HG02973 (cell line): ENCODE measurements at regions not wholly inside any gene's neighbourhood (a gene's known extent, or its start where the extent isn't known, plus 50 kb on each side); places are given as distances from the start of the nearest gene placed in this dataset.

Experiments used
- ATAC-seq: cut with Tn5 transposase; IDR thresholded peaks from one replicate; pipeline ENCODE4 v1.9.1; 2021; ENCODE audit warnings: moderate library complexity; ENCODE audit not compliant: unreplicated experiment

DNA sequence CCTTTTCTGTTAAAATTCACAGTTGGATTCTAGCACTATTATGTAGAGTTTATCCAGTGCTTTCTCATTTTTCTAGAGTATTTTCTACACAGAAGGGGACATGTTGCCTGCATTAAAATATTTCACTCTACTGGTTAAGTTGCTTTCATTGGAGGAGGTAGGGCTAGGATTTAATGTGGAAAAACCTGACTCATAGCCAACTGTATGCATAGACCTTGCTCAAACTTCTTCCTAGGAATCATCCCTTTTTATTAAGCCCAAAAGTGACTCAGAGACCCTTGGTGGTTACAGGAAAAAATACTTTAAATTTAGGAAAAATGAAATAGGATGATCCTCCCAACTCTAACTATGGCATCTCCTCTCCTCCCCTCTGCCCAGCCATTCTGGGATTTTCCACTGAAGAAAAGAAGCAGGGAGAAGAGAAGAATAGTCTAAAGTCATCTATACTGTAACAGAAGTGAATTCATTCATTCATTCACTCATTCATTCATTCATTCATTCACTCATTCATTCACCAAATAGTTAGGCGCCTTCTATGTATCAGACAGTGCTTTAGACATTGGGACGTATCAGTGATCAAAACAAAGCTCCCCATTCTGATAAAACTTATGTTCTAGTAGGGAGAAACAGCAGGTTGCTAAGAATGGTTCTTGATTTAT, 109.0 kb upstream of the HTR2A start:
- no peak for ATAC-seq

- no peak for ATAC-seq
These were observed 107.7 kb upstream of the HTR2A start for GRCh38 chr13:47004540-47004939.

DNA sequence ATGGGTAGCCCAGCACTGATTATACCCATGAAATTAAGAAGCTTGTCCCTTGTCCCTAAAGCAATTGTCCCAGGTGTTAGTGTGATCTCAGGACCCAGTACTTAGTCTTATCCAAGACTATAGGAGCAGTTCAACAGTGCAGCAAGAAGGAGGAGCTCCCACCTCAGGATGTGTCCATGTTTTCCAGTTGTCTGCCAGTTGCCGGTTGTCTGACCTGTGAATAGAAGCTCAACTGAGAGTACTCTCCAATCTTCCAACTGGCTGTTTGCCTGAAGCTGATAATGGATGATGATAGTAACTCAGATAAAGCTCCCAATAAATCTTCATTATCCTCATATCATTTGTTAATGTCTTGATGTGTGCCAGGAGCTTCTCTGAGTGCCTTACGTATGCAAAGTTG, 107.2 kb upstream of the HTR2A start:
- ATAC-seq, result no peak

- no peak for ATAC-seq
These were observed 103.3 kb upstream of the HTR2A start for GRCh38 chr13:47000165-47000564.

DNA sequence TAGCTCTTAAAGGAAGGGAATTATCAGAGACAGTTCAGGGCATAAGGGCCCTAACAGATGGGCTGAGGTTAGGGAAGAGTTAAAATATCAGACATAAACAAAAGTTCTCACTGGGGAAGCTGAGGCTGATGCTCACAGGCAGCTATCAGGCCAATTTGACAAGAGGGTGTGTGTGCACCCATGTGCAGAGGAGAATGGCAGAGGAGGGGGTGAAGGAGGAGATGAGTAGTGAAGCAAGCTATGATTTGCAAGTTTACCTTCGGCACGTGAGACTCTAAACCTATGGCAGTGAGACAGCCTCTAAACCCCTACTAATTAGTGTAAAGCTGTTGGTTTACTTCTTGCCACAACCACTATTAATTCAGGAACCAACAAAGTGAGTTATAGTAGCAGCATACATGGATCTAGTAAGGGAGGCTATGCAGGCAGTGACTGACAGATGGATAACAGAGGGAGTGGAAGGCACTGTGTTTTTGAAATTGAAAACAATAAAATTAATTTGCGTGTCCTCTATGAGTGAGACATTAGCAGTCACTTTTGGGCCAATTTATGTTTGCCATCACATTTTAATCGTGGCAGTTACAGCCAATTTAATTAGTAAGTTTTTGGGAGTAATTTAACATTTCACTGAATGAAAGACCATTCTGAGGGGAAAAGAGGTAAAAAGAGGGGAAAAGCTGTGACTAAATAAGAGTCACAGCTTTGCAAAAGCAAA, 99.6 kb upstream of the HTR2A start:
- peak; percentile 22 for ATAC-seq

DNA sequence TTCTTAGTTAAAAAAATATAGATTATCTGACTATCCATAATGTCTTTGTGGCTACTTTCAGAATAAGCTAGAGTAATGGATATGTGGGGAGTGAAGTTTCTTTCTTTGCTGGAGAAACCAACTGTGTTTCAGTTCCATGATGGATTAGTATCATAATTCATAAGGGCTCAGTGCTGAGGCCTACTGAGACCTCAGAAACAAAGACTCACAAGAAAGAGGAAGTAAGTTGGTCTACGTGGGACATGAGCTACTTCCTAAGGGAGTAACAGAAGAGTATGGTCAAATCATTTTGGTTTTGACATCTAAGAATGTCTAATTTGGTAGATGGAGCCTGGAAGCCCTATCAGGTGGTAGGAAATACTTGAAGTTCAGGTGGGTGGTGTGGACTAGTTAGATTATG, 99.0 kb upstream of the HTR2A start:
- peak; percentile 93 for ATAC-seq

DNA sequence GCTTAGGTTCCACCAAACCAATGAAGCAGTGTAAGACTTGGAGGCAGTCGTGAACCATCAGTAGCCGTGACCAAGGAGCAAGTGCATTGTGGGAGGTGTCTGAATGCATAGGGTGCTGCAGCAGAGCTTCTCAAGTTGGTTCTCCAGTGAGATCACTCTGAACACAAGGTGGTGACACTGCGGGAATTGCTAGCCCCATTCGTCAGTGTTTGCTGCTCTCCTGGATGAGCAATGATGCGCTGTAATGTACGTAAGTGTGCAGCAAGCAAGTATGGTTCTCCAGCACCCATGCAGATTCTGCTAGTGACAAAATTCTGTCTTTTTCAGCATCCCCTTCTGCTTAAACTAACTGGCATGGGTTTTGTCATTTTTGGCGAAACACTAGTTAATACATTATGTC, 97.6 kb upstream of the HTR2A start:
- ATAC-seq, result no peak

- ATAC-seq, result no peak
These were observed 95.6 kb upstream of the HTR2A start for GRCh38 chr13:46992383-46992952.

DNA sequence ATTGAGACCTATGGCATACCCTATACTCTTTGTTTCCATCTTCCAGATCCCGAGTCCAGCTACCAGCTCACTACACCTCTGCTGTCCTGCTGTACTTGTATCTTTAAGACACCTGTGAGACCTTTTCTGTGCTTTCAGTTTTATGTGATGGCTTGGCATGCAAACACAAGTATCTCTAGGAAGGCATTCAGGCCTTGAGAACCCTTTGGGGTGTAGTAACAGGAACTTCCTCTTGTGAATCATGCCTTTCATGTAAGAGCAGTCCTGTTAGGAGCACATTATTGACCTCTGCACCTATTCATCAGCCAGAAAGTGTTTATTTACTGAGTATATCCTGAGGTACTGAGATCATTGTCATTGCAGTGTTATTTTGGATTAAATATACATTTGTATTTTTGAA, 87.0 kb upstream of the HTR2A start:
- ATAC-seq, result peak; percentile 70

DNA sequence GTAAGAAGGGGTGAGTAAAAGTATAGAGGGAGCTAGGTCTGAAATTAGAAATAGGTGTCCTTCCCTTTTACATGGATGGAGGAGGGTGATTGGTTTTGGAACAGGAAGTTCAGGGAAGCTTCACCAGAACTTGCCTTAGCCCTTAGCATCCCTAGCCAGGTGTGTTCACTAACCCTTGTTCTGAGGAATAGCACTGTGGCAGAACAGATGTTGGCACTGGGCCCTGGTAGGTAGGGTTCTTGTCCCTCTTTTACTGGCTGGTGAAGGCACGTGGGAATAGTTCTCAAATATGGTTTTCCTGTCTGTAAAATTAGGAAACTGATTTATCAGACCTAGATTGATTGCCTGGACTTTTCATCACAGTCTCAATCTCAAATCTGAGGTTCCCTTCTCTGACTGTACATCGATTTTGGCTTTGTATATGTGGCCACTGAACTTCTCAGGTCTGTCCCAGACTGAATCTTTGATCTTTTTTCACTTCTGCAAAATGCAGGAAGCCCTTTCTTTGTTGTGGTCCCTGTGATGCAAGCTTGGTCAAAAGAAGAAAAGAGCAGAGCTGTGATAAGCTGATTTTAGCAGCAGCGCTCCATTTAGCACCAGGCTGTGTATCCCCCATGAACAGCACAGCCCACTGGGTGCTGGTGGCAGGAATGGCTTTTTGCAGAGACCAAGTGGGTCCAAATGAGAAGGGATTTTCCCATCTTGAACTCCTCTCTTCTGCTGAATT, 86.2 kb upstream of the HTR2A start:
- ATAC-seq, result peak; percentile 92

DNA sequence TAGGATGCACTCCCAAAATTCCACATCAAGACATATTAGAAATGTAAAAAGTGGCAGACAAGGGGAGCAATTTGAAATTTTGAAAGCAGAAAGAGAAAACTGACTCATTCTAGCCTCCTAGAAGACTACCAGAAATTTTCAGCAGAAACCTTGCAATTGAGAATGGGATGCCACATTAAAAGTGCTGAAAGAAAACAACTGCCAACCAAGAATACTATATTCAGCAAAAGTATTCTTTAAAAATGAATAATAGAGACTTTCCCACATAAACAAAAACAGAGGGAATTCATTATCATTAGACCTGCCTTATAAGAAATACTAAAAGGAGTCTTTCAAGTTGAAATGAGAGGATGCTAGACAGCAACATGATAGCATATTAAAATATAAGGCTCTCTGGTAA, 78.3 kb upstream of the HTR2A start:
- no peak for ATAC-seq

GRCh38 chr13:46968450-46968849, 71.6 kb upstream of the HTR2A start:
- no peak for ATAC-seq

DNA sequence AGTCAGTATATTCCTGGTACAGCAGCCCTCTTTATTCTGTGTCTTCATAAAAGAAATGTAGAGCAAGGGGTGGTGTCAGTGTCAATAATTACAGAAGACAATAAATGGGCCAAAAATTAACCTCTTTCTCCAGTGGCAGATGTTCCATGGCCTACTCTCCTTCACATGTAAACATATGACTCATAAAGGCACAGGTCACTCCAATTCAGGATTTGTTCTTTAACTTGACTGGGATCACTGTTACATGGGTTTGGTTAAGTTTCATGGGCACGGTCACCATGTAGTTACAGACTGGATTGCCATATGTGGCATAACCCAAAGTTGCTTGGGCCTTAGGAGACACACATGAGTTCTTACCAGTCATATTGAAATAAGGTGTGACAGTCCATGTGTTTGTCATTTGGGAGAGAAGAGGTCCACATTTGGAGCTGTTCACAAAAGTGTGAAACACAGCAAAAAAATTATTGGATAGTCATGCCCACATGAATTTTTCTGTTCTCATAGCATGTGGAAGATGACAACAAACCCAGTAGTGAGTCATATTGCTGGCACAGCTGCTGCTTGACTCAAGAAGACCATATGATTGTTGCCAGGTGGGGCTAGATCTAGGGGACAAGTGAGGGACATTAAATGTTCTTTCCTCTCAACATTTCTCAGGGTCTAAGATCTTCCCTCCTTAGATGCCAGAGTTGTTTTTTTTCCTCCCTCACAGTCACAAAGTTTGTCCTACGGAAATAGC, 68.1 kb upstream of the HTR2A start:
- ATAC-seq, result no peak

GRCh38 chr13:46963904-46964303, 67.1 kb upstream of the HTR2A start:
- ATAC-seq, result no peak

GRCh38 chr13:46962281-46962941, 65.6 kb upstream of the HTR2A start:
- no peak for ATAC-seq

- peak; percentile 99 for ATAC-seq
These were observed 64.9 kb upstream of the HTR2A start for GRCh38 chr13:46961719-46962118.

GRCh38 chr13:46953941-46954340, 57.1 kb upstream of the HTR2A start:
- ATAC-seq, result no peak

DNA sequence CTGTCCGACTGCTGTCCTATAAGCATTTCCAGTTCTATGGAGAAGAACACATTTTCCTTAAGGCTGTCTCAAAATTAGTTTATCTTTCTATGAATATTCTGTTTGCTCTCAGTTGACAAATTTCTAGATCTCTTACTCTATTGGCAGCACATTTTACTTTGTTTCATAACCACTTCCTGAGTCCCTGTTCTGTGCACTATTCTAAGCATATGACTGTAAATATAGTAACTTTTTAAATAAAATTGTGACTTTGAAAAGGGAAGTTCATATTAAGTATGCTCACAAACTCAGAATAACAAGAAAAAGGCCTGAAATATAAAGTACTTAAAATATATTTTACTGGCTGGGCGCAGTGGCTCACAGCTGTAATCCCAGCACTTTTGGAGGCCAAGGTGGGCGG, 56.5 kb upstream of the HTR2A start:
- no peak for ATAC-seq

DNA sequence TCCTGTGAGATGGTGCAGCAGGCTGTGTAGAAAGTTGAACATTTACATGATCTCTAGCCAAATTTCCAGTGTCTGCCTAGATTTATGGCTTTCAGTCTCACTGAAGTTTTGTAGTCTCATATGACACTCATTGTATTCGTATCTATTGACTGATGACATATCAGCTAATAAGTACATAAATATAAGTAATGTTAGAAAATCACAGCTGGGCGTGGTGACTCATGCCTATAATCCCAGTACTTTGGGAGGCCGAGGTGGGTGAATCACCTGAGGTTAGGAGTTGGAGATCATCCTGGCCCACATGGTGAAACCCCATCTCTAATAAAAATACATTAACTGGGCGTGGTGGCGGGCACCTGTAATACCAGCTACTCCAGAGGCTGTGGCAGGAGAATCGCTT, 54.7 kb upstream of the HTR2A start:
- no peak for ATAC-seq

DNA sequence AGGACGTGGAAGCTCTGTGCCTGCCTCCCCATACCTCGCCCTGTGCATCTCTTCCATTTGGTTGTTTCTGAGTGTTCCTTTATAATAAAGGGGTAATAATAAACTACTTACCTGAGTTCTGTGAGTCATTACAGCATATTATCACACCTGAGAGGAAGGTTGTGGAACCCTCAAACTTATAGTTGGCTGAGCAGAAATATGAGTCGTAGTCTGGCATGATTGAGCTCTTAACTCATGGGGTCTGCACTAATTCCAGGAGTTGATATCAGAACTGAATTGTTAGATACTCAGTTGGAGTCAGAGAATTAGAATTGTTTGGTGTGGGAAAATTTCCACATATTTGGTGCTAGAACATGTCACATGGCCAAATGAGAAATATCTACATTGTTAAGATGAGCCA, 52.4 kb upstream of the HTR2A start:
- no peak for ATAC-seq

GRCh38 chr13:46948338-46948737, 51.5 kb upstream of the HTR2A start:
- no peak for ATAC-seq
